RKO (cell line): ENCODE measurements at regions not wholly inside any gene's neighbourhood (a gene's known extent, or its start where the extent isn't known, plus 50 kb on each side); places are given as distances from the start of the nearest gene placed in this dataset.
"Not testable (repeated sequence)": the region's sequence is repeated elsewhere in the genome, so short reads cannot be mapped to it uniquely, and the experiment has no call there.

ENCODE experiments used
- DNase-seq: peaks from one replicate; pipeline ENCODE4 v3.0.0-alpha.2; 2016; ENCODE audit warnings: low spot score

- DNase-seq = no peak
Observed at GRCh38 chr1:224535641-224536040, 80.5 kb upstream of the CNIH3 start.

GRCh38 chr1:224539971-224540370, 76.1 kb upstream of the CNIH3 start:
- DNase-seq = no peak

- no peak for DNase-seq
Observed at GRCh38 chr1:224540535-224540934, 75.6 kb upstream of the CNIH3 start.

GRCh38 chr1:224541072-224541790, 74.9 kb upstream of the CNIH3 start:
- DNase-seq = no peak

- no peak for DNase-seq
Observed at GRCh38 chr1:224541901-224542630, 74.1 kb upstream of the CNIH3 start.

- peak; percentile 86 for DNase-seq
Observed at GRCh38 chr1:224542783-224543440, 73.2 kb upstream of the CNIH3 start.

GRCh38 chr1:224543453-224543852, 72.7 kb upstream of the CNIH3 start:
- no peak for DNase-seq

- no peak for DNase-seq
Observed at GRCh38 chr1:224544346-224545110, 71.6 kb upstream of the CNIH3 start.

- no peak for DNase-seq
Observed at GRCh38 chr1:224545571-224545970, 70.5 kb upstream of the CNIH3 start.

- DNase-seq = no peak
Observed at GRCh38 chr1:224548676-224549075, 67.4 kb upstream of the CNIH3 start.

- not testable (repeated sequence) for DNase-seq
Observed at GRCh38 chr1:224551189-224551588, 64.9 kb upstream of the CNIH3 start.

- no peak for DNase-seq
Observed at GRCh38 chr1:224554056-224554455, 62.1 kb upstream of the CNIH3 start.

GRCh38 chr1:224554620-224555259, 61.4 kb upstream of the CNIH3 start:
- no peak for DNase-seq

GRCh38 chr1:224558904-224559303, 57.2 kb upstream of the CNIH3 start:
- DNase-seq = no peak

GRCh38 chr1:224559981-224560728, 56.0 kb upstream of the CNIH3 start:
- no peak for DNase-seq

GRCh38 chr1:224562881-224563280, 53.2 kb upstream of the CNIH3 start:
- not testable (repeated sequence) for DNase-seq

- DNase-seq = no peak
Observed at GRCh38 chr1:224563666-224564065, 52.5 kb upstream of the CNIH3 start.

- DNase-seq = no peak
Observed at GRCh38 chr1:224564454-224565084, 51.5 kb upstream of the CNIH3 start.

- peak; percentile 80 for DNase-seq
Observed at GRCh38 chr1:224565186-224565585, 50.9 kb upstream of the CNIH3 start.

GRCh38 chr1:224565611-224566406, 50.3 kb upstream of the CNIH3 start:
- no peak for DNase-seq
